HCT116 (cell line): ENCODE measurements at regions not wholly inside any gene's neighbourhood (a gene's known extent, or its start where the extent isn't known, plus 50 kb on each side); places are given as distances from the start of the nearest gene placed in this dataset.

Experiments
- ATAC-seq: fragments of 200-7000 bp; cut with Tn5 transposase; 2 replicates; pipeline ENCODE4 v1.9.1; 2020; ENCODE audit warnings: mild to moderate bottlenecking, moderate library complexity
- BruUV-seq: library from RNA; stranded (reverse); fragments of 400-500 nt; replicated peaks from 2 replicates; lab custom pipeline; 2021; lab: Mats Ljungman, UMichigan
- CTCF ChIA-PET: fragments of 300-600 bp; sonication (Branson Sonifier 250); formaldehyde crosslinking; loops from one replicate; lab custom pipeline; 2021; ENCODE audit warnings: antibody characterized with exemption; lab: Charles Lee
- POLR2A ChIA-PET: fragments of 300-600, 350-600 bp; sonication (Branson Sonifier 250); formaldehyde crosslinking; loops from one replicate; lab custom pipeline; 2021; ENCODE audit warnings: antibody characterized with exemption; lab: Charles Lee
- RAD21 ChIA-PET, 2 experiments: fragments of 300-600 bp; sonication (Branson Sonifier 250); formaldehyde crosslinking; loops; one replicate each; lab custom pipeline; 2023; ENCODE audit warnings: low total read pairs in 2 of 2; ENCODE audit not compliant: uncharacterized antibody in 2 of 2, unreplicated experiment in 2 of 2, low non-redundant PET in 1 of 2; lab: Charles Lee
- DNase-seq: peaks from one replicate; pipeline ENCODE4 v3.0.0-alpha.2; 2010; ENCODE audit warnings: low read depth, low spot score
- H2AFZ ChIP-seq: fragments of 200-600 bp; shearing (Covaris generic), sonication (generic); 2 replicates; pipeline ENCODE4 v1.6.1; 2017; ENCODE audit warnings: low read depth, mixed run types, mixed read lengths, antibody characterized with exemption, low read length; ENCODE audit not compliant: poor library complexity, severe bottlenecking
- H3K27ac ChIP-seq: 2 replicates; pipeline ENCODE4 v1.5.1; 2012; ENCODE audit warnings: low read depth, low read length
- H3K27me3 ChIP-seq: fragments of 200-600 bp; sonication (generic); 2 replicates; pipeline ENCODE4 v1.6.1; 2016; ENCODE audit warnings: mixed run types, low read length, mixed read lengths; ENCODE audit not compliant: insufficient read depth
- H3K36me3 ChIP-seq, 2 experiments: fragments of 200-500 bp in 1 of 2; fragments of 200-600 bp in 1 of 2; sonication (Bioruptor generic) in 1 of 2; sonication (generic) in 1 of 2; 2 replicates each; pipeline versions ENCODE4 v1.5.1 to v1.6.1; 2014 to 2016; ENCODE audit warnings: low read length in 2 of 2, inconsistent platforms in 1 of 2, mixed read lengths in 1 of 2, mixed run types in 1 of 2; ENCODE audit not compliant: insufficient read depth in 2 of 2, control insufficient read depth in 1 of 2
- H3K4me1 ChIP-seq, 2 experiments: fragments of 200-600 bp in 1 of 2; sonication (generic) in 1 of 2; 2 replicates each; pipeline versions ENCODE4 v1.5.1 to v1.6.1; 2012 to 2017; ENCODE audit warnings: low read length in 2 of 2, inconsistent platforms in 1 of 2, mild to moderate bottlenecking in 1 of 2, mixed read lengths in 1 of 2, mixed run types in 1 of 2, moderate library complexity in 1 of 2; ENCODE audit not compliant: insufficient read depth in 2 of 2, control insufficient read depth in 1 of 2
- H3K4me2 ChIP-seq: fragments of 200-600 bp; sonication (generic); 2 replicates; pipeline ENCODE4 v1.6.1; 2017; ENCODE audit warnings: mixed run types, low read length, mixed read lengths
- H3K4me3 ChIP-seq, 2 experiments: fragments of 200-600 bp in 1 of 2; sonication (generic) in 1 of 2; replicated peaks in 1 of 2; 2 replicates each; pipeline ENCODE4 v1.5.1; 2011 to 2016; ENCODE audit warnings: low read length in 2 of 2, control low read depth in 1 of 2, low read depth in 1 of 2, mild to moderate bottlenecking in 1 of 2, mixed read lengths in 1 of 2, mixed run types in 1 of 2
- H3K79me2 ChIP-seq: fragments of 200-600 bp; sonication (generic); 2 replicates; pipeline ENCODE4 v1.6.1; 2017; ENCODE audit warnings: mild to moderate bottlenecking, mixed run types, low read length, moderate library complexity, mixed read lengths; ENCODE audit not compliant: insufficient read depth
- H3K9ac ChIP-seq: fragments of 200-600 bp; sonication (generic); 2 replicates; pipeline ENCODE4 v1.6.1; 2016; ENCODE audit warnings: low read length, mixed read lengths
- H3K9me2 ChIP-seq: fragments of 200-600 bp; sonication (generic), shearing (Covaris generic); 2 replicates; pipeline ENCODE4 v1.6.1; 2017; ENCODE audit warnings: mixed run types, mild to moderate bottlenecking, moderate library complexity; ENCODE audit not compliant: insufficient read depth
- H3K9me3 ChIP-seq, 2 experiments: fragments of 200-500 bp in 1 of 2; fragments of 200-600 bp in 1 of 2; sonication (Bioruptor generic) in 1 of 2; sonication (generic) in 1 of 2; 2 replicates each; pipeline ENCODE4 v1.6.1; 2014 to 2017; ENCODE audit warnings: low read length in 2 of 2, mixed read lengths in 2 of 2, inconsistent platforms in 1 of 2, low read depth in 1 of 2, mild to moderate bottlenecking in 1 of 2, mixed run types in 1 of 2, moderate library complexity in 1 of 2; ENCODE audit not compliant: control insufficient read depth in 1 of 2, insufficient read depth in 1 of 2
- H4K20me1 ChIP-seq: fragments of 200-600 bp; sonication (generic), shearing (Covaris generic); 2 replicates; pipeline ENCODE4 v1.6.1; 2017; ENCODE audit warnings: mixed run types, mild to moderate bottlenecking, moderate library complexity; ENCODE audit not compliant: insufficient read depth
- ATF3 ChIP-seq: IDR thresholded peaks from 2 replicates; pipeline ENCODE4 v1.6.1; 2012
- CEBPB ChIP-seq: IDR thresholded peaks from 2 replicates; pipeline ENCODE4 v1.6.1; 2012; ENCODE audit warnings: low read depth
- CTCF ChIP-seq, 3 experiments: fragments of 200-600 bp in 1 of 3; sonication (generic) in 1 of 3; IDR thresholded peaks in 2 of 3; conservative IDR thresholded peaks in 1 of 3; 2 replicates each; pipeline ENCODE4 v1.5.1; 2012 to 2017; ENCODE audit warnings: low read depth in 2 of 3, low read length in 2 of 3, antibody characterized with exemption in 1 of 3, borderline replicate concordance in 1 of 3, control low read depth in 1 of 3, mild to moderate bottlenecking in 1 of 3, mixed read lengths in 1 of 3, mixed run types in 1 of 3, moderate library complexity in 1 of 3; ENCODE audit not compliant: insufficient read depth in 1 of 3
- EGR1 ChIP-seq: IDR thresholded peaks from 2 replicates; pipeline ENCODE4 v1.6.1; 2012; ENCODE audit warnings: low read depth
- ELF1 ChIP-seq: IDR thresholded peaks from 2 replicates; pipeline ENCODE4 v1.6.1; 2012; ENCODE audit warnings: low read depth, borderline replicate concordance
- EZH2 ChIP-seq: fragments of 200-600 bp; sonication (generic); IDR thresholded peaks from 2 replicates; pipeline ENCODE4 v1.6.1; 2017; ENCODE audit warnings: antibody characterized with exemption, mixed run types
- EZH2phosphoT487 ChIP-seq: fragments of 200-600 bp; IDR thresholded peaks from 2 replicates; pipeline ENCODE4 v1.6.1; 2018; ENCODE audit warnings: antibody characterized with exemption, borderline replicate concordance
- FOSL1 ChIP-seq: IDR thresholded peaks from 2 replicates; pipeline ENCODE4 v1.6.1; 2012; ENCODE audit warnings: low read depth
- JUND ChIP-seq: IDR thresholded peaks from 2 replicates; pipeline ENCODE4 v1.6.1; 2012
- MAX ChIP-seq: IDR thresholded peaks from 2 replicates; pipeline ENCODE4 v1.6.1; 2012
- POLR2A ChIP-seq: IDR thresholded peaks from 2 replicates; pipeline ENCODE4 v1.7.0; 2011; ENCODE audit warnings: borderline replicate concordance; ENCODE audit not compliant: insufficient read depth, insufficient read length; ENCODE audit errors: extremely low read depth
- RAD21 ChIP-seq: IDR thresholded peaks from 2 replicates; pipeline ENCODE4 v1.6.1; 2012; ENCODE audit warnings: low read depth, mild to moderate bottlenecking
- REST ChIP-seq: IDR thresholded peaks from 2 replicates; pipeline ENCODE4 v1.6.1; 2012; ENCODE audit warnings: low read depth
- SP1 ChIP-seq: IDR thresholded peaks from 2 replicates; pipeline ENCODE4 v1.6.1; 2012; ENCODE audit warnings: low read depth
- SRF ChIP-seq: IDR thresholded peaks from 2 replicates; pipeline ENCODE4 v1.6.1; 2012; ENCODE audit warnings: low read depth
- TCF7L2 ChIP-seq: IDR thresholded peaks from 2 replicates; pipeline ENCODE4 v1.7.0; 2011; ENCODE audit warnings: borderline replicate concordance, inconsistent platforms; ENCODE audit not compliant: insufficient read depth, insufficient read length; ENCODE audit errors: extremely low read depth
- YY1 ChIP-seq: IDR thresholded peaks from 2 replicates; pipeline ENCODE4 v1.6.1; 2011; ENCODE audit warnings: low read length, low read depth, moderate library complexity, mild to moderate bottlenecking; ENCODE audit not compliant: insufficient replicate concordance; ENCODE audit errors: extremely low read depth
- ZBTB33 ChIP-seq: IDR thresholded peaks from 2 replicates; pipeline ENCODE4 v1.6.1; 2011; ENCODE audit warnings: mild to moderate bottlenecking, low read length, moderate library complexity; ENCODE audit not compliant: insufficient replicate concordance; ENCODE audit errors: extremely low read depth
- ZNF274 ChIP-seq: fragments of 200-500 bp; sonication (Bioruptor generic); IDR thresholded peaks from 2 replicates; pipeline ENCODE4 v1.6.1; 2014; ENCODE audit warnings: mild to moderate bottlenecking, low read depth, low read length, inconsistent platforms
- intact Hi-C: fragments of 100-400 bp; cut with micrococcal nuclease; formaldehyde crosslinking; loops from 2 replicates; pipeline ENCODE4 v1.10.0; 2022

GRCh38 chr20:63115651-63116411 is 100.1 kb downstream of the YTHDF1 start:
- H3K9ac ChIP-seq, result no peak overlapping the region
- TF ChIP-seq SP1 (no peak), MAX (no peak), YY1 (no peak), EZH2phosphoT487 (no peak), TCF7L2 (no peak), ELF1 (no peak), JUND (no peak), EGR1 (no peak), REST (no peak), EZH2 (no peak), POLR2A (no peak), FOSL1 (no peak), CTCF (IDR thresholded peaks at IDR 0.05 in 2 of 3, conservative IDR thresholded peaks at IDR 0.05 in 1 of 3; ENCODE audit: borderline replicate concordance in 1 of 3, insufficient read depth in 1 of 3, low read depth in 2 of 3, low read length in 2 of 3) (no peak), SRF (no peak), ATF3 (no peak), CEBPB (no peak), ZNF274 (no peak), ZBTB33 (no peak), RAD21 (no peak)
- TF ChIP-seq, all 23 proteins: peak for 0
- ChIA-PET CTCF (no interaction called here), POLR2A (no interaction called here), RAD21 (interaction anchor here in 1 of 2 experiments (0.5 kb wide), 1 partner anchor 27 kb away, joined by 3 read pairs; no protein-coding TSS in a partner anchor)
- H2AFZ ChIP-seq, result no peak overlapping the region
- intact Hi-C loops, result no loop called here
- 0 out of 2 replicates have a peak, but pooled peaks cover 3% of the 10 kb centered on the region for H3K27me3 ChIP-seq
- H4K20me1 ChIP-seq, result no peaks in the 10 kb centered on the region
- no peak overlapping the region for H3K27ac ChIP-seq
- no peak overlapping the region for H3K4me2 ChIP-seq
- H3K4me3 ChIP-seq, result no peak overlapping the region
- no peaks in the 10 kb centered on the region for H3K79me2 ChIP-seq
- H3K4me1 ChIP-seq, result no peaks in the 10 kb centered on the region
- H3K9me2 ChIP-seq, result no peaks in the 10 kb centered on the region
- no TSS peak for BruUV-seq
- DNase-seq, result no peak
- H3K36me3 ChIP-seq, result no peaks in the 10 kb centered on the region
- H3K9me3 ChIP-seq, result peaks cover 5 to 7% of the 10 kb centered on the region in 2 experiments; a peak in 1 of 4 replicates
- ATAC-seq, result no peak
